Small intestine (tissue), 7 donors: ENCODE measurements at regions not wholly inside any gene's neighbourhood (a gene's known extent, or its start where the extent isn't known, plus 50 kb on each side); places are given as distances from the start of the nearest gene placed in this dataset.

Experiments
- DNase-seq, 2 donors: peaks; one replicate each; pipeline versions ENCODE4 v3.0.0 to v3.0.0-alpha.2; 2013
- FAIRE-seq: peaks from 2 replicates; lab custom pipeline; 2012; peaks lifted over from hg19 to GRCh38; lab: Jason Lieb, UNC
- H3K27ac ChIP-seq, 3 donors: one replicate each; pipeline ENCODE4 v1.5.1; 2013; ENCODE audit warnings: low read length in 2 of 3, mild to moderate bottlenecking in 2 of 3, control low read depth in 1 of 3, inconsistent platforms in 1 of 3, low read depth in 1 of 3, moderate library complexity in 1 of 3
- H3K27me3 ChIP-seq, 3 donors: one replicate each; pipeline ENCODE4 v1.6.1; 2013; ENCODE audit warnings: low read length in 3 of 3, inconsistent platforms in 1 of 3; ENCODE audit not compliant: control insufficient read depth in 3 of 3, insufficient read depth in 3 of 3
- H3K36me3 ChIP-seq, 3 donors: one replicate each; pipeline ENCODE4 v1.6.1; 2013; ENCODE audit warnings: low read length in 3 of 3, inconsistent platforms in 1 of 3, low read depth in 1 of 3, mild to moderate bottlenecking in 1 of 3, moderate library complexity in 1 of 3; ENCODE audit not compliant: control insufficient read depth in 3 of 3, insufficient read depth in 2 of 3
- H3K4me1 ChIP-seq, 3 donors: one replicate each; pipeline ENCODE4 v1.6.1; 2013; ENCODE audit warnings: low read length in 2 of 3, inconsistent platforms in 1 of 3, low read depth in 1 of 3, mild to moderate bottlenecking in 1 of 3, moderate library complexity in 1 of 3; ENCODE audit not compliant: control insufficient read depth in 3 of 3, insufficient read depth in 2 of 3
- H3K4me3 ChIP-seq, 3 donors: one replicate each; pipeline ENCODE4 v1.5.1; 2013; ENCODE audit warnings: low read length in 3 of 3, control low read depth in 1 of 3, inconsistent platforms in 1 of 3, low read depth in 1 of 3, mild to moderate bottlenecking in 1 of 3, moderate library complexity in 1 of 3
- H3K9me3 ChIP-seq, 2 donors: one replicate each; pipeline ENCODE4 v1.6.1; 2013; ENCODE audit warnings: low read depth in 1 of 2, low read length in 1 of 2; ENCODE audit not compliant: control insufficient read depth in 2 of 2, insufficient read depth in 1 of 2
- WGBS, 3 donors: extraction: QIAGEN DNeasy Blood & Tissue Kit; methylation state at CpG; one replicate each; pipeline ENCODE4 v1.1.7; 2013; 5-methylcytosine and 5-hydroxymethylcytosine counted together
- donor health status: healthy with polysubstance abuse.
- donor health status: control.
- donor health status: control.
- donor health status: Bipolar disorder and iron deficiency.
- donor health status: healthy.

DNA sequence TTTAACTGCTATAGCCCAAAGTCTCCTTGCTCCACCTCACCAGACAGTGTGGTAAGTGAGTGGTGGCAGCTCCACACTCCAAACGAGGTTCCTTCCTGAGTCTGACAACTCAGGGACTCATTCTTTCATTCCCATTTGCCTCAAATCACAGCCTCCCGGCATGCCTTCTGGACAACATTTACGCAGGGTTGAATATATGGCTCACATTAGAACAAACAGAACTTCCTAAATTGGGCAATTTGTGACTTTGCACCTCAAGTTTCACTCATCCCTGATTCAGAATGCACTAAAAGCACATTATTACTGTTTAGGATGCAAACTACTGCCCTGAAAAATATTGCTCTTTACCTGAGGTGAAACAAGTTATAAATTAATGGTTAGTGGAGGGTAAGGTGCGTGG is 224.6 kb upstream of the PPARGC1A start:
- Histone ChIP-seq H3K36me3 (no peaks in the 10 kb centered on the region), H3K27me3 (no peaks in the 10 kb centered on the region), H3K4me1 (no peaks in the 10 kb centered on the region), H3K4me3 (no peak overlapping the region), H3K27ac (no peak overlapping the region), H3K9me3 (no peaks in the 10 kb centered on the region)
- FAIRE-seq (no peak), DNase-seq (no peak)
- WGBS, 3 donors = 75 to 84% (median 79%) methylated on average over 4 of the region's 4 CpGs

DNA sequence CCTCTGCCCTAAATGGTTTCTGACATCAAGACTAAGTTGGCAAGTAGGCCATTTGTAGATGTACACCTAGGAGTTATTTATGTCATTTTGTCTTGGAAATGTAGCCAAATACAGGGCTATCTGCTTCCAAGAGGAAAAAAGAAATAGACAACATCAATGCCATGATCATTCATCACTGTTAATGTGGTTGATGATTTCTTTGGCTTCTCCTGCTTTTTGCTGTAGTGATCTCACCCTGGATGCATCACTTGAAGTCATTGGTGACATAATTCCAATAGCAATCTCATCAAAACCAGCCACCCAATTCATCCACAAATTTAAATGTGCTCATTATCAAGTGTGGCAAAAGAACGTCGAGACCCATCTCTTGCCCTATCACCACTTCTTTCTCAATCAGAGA is 222.6 kb upstream of the PPARGC1A start:
- Histone ChIP-seq H3K4me1 (no peaks in the 10 kb centered on the region), H3K36me3 (no peaks in the 10 kb centered on the region), H3K27ac (no peak overlapping the region), H3K27me3 (no peaks in the 10 kb centered on the region), H3K4me3 (no peak overlapping the region), H3K9me3 (no peaks in the 10 kb centered on the region)
- DNase-seq = no peak
- 82 to 92% (median 89%) methylated on average over 2 of the region's 2 CpGs for WGBS, 3 donors
- FAIRE-seq = no peak

GRCh38 chr4:24108567-24108966 is 218.7 kb upstream of the PPARGC1A start:
- WGBS, 3 donors = 89 to 96% (median 95%) methylated on average over 2 of the region's 2 CpGs
- no peak for FAIRE-seq
- Histone ChIP-seq H3K27ac (no peak overlapping the region), H3K27me3 (no peaks in the 10 kb centered on the region), H3K9me3 (no peaks in the 10 kb centered on the region), H3K4me1 (no peaks in the 10 kb centered on the region), H3K4me3 (no peak overlapping the region), H3K36me3 (no peaks in the 10 kb centered on the region)
- no peak for DNase-seq

DNA sequence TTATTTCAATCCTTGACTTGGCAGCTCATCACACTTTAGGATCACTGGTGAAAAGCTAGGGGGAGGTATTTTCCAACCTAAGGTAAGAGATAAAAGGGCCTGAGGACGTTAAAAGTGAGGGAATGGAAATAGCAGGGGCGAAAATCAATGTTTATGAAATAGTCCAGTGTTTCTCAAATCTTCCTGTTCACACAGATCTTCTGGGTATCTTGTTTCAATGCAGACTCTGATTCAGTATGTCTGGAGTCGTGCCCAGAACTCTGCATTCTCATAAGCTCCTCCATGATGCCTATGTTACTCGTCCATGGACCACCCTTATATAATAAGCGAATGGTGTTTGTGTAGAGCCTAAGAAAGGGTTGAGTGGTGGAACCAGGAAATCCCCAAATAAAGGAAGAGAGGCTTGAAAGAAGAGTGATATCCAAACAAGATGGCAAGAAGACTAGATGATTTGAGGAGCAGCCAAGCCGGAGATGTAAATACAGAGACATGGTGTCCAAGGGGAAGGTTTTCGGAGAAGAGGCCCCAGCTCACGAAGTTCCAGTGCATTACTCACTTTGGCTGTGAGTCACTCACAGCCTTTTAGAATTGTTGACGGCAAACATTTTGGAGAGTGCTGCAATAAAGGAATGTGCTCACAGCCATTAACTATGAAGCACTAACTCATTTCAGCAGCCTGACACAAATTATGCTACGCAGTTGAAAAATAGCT is 215.6 kb upstream of the PPARGC1A start:
- Histone ChIP-seq H3K27me3 (peaks cover 0 to 3% (median 0%) of the 10 kb centered on the region in 3 donors), H3K4me3 (no peak overlapping the region), H3K4me1 (no peaks in the 10 kb centered on the region), H3K27ac (peak overlapping the region in 1 of 3 donors; percentile 76), H3K9me3 (no peaks in the 10 kb centered on the region), H3K36me3 (no peaks in the 10 kb centered on the region)
- peak; percentile 1 to 3 for DNase-seq
- 67 to 77% (median 74%) methylated on average over 10 of the region's 10 CpGs for WGBS, 3 donors
- FAIRE-seq = no peak

- Histone ChIP-seq H3K27me3 (peaks cover 0 to 3% (median 0%) of the 10 kb centered on the region in 3 donors), H3K4me1 (no peaks in the 10 kb centered on the region), H3K9me3 (no peaks in the 10 kb centered on the region), H3K36me3 (no peaks in the 10 kb centered on the region), H3K4me3 (no peak overlapping the region), H3K27ac (peak overlapping the region in 1 of 3 donors; percentile 64)
- DNase-seq (no peak), FAIRE-seq (no peak)
- WGBS, 3 donors = 59 to 62% (median 60%) methylated on average over 6 of the region's 6 CpGs
These were observed 214.3 kb upstream of the PPARGC1A start for GRCh38 chr4:24104158-24104565.

- no peaks in the 10 kb centered on the region for H3K4me1 ChIP-seq
- 57 to 82% (median 70%) methylated on average over 15 of the region's 15 CpGs for WGBS, 3 donors
- H3K9me3 ChIP-seq = no peaks in the 10 kb centered on the region
- no peak overlapping the region for H3K4me3 ChIP-seq
- H3K27me3 ChIP-seq = peaks cover 0 to 3% (median 0%) of the 10 kb centered on the region in 3 donors
- FAIRE-seq (no peak), DNase-seq (no peak)
- H3K27ac ChIP-seq = peak overlapping the region in 1 of 3 donors; percentile 64
- H3K36me3 ChIP-seq = no peaks in the 10 kb centered on the region
These were observed 213.7 kb upstream of the PPARGC1A start for GRCh38 chr4:24103434-24104157.

GRCh38 chr4:24102621-24103020 is 212.8 kb upstream of the PPARGC1A start:
- no peak overlapping the region for H3K4me3 ChIP-seq
- H3K27me3 ChIP-seq = peaks cover 0 to 3% (median 0%) of the 10 kb centered on the region in 3 donors
- DNase-seq (no peak), FAIRE-seq (no peak)
- no peak overlapping the region for H3K27ac ChIP-seq
- no peaks in the 10 kb centered on the region for H3K9me3 ChIP-seq
- whole genome bisulfite sequencing, 3 donors = 82 to 91% (median 90%) methylated on average over 4 of the region's 4 CpGs
- no peaks in the 10 kb centered on the region for H3K4me1 ChIP-seq
- no peaks in the 10 kb centered on the region for H3K36me3 ChIP-seq

GRCh38 chr4:24096603-24097002 is 206.8 kb upstream of the PPARGC1A start:
- no peaks in the 10 kb centered on the region for H3K36me3 ChIP-seq
- no peak overlapping the region for H3K27ac ChIP-seq
- H3K4me3 ChIP-seq = no peak overlapping the region
- H3K4me1 ChIP-seq = no peaks in the 10 kb centered on the region
- DNase-seq = no peak
- no peak for FAIRE-seq
- WGBS, 3 donors = 79 to 91% (median 83%) methylated on average over 2 of the region's 2 CpGs
- H3K27me3 ChIP-seq = no peaks in the 10 kb centered on the region
- no peaks in the 10 kb centered on the region for H3K9me3 ChIP-seq
